Activated gamma-delta T cell treated with Interleukin-2 at 50 U/mL for 16 hours (primary cell): ENCODE measurements at regions not wholly inside any gene's neighbourhood (a gene's known extent, or its start where the extent isn't known, plus 50 kb on each side); places are given as distances from the start of the nearest gene placed in this dataset.
"Not testable (repeated sequence)": the region's sequence is repeated elsewhere in the genome, so short reads cannot be mapped to it uniquely, and the experiment has no call there.

Source experiments
- DNase-seq: peaks from one replicate; pipeline ENCODE4 v3.0.0-alpha.2; 2020

DNA sequence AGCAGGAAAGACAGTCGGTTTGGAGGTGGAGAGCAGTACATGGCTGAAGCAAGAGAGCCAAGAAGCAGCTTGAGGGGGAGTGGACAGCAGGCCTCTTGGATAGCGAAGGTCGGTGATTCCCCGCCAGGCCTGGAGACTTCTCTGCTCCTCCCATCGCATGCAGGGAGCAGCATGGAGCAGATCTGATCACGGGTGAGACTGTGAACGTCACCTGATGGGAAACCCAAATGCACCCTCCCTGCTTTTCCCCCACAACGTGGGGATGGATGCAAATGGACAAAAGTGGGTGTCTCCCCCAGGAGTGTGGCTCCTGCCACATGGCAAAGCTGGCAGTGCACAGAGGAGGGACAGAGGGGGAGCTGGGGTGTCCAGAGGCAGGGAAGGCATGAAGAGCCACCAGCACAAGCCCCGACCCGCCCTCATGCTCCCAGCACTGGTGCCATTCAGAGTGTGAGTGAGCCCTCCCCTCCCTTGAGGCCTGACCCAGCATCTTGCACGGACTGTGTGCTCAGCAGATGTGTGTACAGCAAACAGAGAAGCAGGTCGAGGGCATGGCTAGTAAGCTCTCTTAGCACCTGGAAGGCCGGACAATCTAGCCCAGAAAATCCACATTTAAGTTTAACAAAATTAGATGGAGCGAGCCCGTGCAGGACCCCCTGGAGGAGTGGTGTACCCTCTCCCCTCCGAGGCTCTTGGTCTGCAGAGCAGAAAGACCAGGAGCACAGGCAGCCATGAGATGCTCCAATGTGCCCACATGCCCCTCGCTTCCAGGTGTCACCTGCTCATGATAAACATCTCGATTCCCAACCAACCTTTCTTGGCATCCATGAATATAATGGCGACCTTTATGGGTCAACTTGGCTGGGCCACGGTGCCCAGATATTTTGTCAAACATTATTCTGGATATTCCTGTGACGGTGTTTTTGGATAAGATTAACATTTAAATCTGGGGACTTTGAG, 661.7 kb downstream of the TBC1D22A start:
- DNase-seq, result no peak

DNA sequence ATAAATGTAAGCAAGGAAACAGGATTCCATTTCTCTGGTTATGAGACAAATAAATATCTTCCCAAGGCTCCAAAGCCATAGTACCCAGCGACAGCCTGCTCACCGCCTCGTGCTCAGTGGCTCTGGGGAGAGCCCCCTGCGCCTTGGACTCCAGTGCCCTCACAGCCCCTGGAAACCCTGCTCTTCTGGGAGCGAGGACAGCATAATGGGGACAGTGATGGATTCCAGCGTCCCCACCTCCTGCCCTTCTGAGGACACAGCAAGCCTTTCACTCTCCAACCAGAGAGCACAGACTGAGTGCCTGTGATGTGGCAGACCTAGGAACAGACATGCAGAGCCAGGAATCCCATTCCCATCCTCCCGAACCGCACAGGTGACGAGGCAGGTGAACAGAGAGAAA, 660.8 kb downstream of the TBC1D22A start:
- DNase-seq, result no peak

DNA sequence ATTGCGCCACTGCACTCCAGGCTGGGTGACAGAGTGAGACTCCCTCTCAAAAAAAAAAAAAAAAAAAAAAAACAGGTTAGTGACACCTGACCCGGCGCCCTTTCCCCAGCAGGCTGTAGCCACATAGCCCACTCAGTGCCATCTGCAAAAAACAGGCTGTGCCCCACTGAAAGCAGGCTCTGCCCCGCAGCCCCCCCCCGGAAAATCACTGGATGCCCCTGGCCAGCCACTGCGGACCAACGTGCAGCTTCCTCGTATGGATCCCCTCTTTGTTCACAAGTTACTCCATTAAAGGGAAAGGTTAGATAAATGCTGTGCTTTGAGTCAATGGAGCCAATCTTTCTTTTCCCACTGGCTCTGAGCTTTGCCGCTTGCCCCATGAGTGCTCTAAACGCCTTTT, 660.3 kb downstream of the TBC1D22A start:
- DNase-seq, result no peak

DNA sequence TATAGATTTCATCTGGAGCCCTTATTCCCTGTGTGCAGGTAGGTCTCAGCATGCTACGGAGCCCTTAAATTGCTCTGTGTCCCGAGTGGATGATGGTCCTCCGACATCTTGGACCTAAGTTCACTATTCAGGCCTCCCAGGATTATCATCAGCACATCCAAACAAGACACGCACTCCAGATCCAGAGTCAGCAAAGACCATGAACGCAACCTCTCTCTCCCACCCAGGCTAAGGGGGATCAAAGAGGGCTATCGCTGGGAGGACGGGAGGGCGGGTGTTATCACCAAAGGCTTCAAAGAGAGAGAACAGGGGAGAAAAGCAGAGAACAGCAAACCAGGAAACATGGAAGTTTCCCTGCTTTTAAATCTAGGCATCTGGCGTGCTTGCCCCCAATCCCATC, 659.4 kb downstream of the TBC1D22A start:
- no peak for DNase-seq

DNA sequence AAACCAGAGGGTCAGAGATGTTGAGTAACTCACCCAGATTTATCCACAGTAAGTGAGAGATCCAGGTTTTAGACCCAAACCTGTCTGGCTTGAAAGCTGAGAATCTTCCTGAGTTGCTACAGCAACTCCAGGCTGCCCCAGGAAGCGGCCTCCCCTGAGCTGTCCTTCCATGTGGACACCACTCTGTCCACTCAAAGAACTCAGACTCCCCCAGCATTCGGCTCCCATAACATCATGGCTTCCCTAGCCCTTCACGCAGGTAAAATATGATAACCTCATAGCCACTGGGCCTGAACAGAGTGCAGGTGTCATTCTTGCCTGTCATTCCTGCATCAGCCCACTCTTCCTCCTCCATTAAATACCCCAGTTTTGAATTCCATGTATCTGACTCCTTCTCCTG, 657.8 kb downstream of the TBC1D22A start:
- no peak for DNase-seq

DNA sequence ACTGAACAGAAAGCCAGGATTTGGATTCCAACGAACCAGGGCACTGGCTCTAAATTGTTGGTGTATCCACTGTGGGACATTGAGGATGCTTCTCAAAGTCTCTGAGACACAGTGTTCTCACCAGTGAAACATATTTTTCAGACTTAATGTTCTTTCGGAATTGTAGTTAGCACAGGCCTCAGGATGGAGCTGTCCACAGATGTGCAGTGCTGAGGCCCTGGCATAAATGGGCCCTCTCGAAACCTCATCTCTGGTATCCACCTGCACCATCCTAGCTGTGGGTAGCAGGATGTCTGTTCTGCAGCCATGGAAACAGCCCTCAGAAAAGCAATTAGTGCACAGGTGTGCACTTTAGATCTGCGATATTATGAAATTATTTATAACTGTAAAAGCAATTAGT, 656.8 kb downstream of the TBC1D22A start:
- no peak for DNase-seq

DNA sequence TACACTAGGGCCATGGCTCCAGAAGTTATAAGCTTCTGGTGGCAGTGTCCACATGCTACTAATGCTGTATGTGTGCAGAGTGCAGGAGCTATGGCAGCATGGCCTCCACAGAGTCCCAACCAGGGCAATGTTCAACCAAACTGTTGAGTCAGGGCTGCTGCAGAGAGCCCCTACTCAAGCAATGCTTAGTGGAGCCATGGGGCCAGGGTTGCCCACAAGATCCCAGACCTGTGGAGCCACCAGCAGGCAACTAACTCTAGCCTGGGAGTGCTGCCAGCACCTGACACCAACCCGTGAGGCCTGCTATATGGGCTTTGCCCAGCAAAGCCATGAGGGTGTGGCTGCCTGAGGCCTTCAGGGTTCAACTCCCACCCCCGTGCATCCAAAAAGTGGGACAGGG, 655.2 kb downstream of the TBC1D22A start:
- DNase-seq, result no peak

DNA sequence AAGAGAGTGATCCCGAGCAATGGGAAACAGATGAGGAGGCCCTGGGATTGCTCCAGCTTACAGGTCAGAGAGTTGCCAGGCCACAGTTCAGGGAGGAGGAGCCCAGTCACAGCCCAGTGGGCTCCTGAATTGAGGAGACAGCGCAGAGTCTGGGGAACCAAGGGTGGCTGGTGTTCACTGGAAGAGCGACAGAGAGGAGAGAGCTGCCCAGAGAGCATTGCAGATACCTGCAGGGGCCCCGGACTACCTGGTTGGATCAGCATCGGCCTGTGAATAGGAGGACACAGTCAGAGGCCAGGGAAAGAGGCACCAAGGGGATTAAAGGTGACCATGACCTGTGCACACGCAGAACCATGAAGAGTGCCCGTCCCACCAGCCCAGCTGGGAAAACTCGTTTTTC, 648.6 kb downstream of the TBC1D22A start:
- no peak for DNase-seq

DNA sequence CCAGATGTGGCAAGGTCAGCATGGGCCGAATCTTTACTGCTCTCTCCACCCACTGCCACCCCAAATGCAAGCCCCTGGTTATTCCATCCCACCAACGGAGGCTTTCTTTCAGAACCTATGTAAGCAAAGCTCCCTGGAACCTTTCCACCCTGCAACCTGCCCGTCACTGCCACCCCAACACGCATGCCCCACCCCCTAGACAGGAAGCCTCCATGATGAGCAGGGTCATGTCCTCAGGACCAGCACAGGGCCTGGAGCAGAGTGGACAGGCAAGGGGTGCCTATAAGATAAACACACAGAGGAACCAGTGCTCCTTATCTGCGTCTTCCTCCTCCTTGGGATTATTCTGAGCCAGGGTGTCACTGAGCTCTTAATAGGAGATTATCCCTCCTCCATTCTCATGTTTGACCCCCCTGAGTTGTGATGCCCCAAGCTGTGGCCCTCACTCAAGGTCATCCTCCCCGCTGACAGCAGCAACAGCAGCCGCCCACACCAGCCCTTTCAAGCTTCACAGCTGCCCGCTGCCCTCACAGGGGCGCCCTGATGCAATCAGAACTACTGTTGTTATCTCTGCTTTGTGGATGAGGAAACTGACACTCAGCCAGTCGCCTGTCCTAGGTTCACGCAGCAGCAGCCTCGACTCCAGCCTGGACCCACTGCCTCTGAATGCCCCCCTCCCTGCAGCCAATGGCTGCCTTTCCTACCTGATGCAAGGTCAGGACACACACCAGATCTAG, 647.3 kb downstream of the TBC1D22A start:
- no peak for DNase-seq

DNA sequence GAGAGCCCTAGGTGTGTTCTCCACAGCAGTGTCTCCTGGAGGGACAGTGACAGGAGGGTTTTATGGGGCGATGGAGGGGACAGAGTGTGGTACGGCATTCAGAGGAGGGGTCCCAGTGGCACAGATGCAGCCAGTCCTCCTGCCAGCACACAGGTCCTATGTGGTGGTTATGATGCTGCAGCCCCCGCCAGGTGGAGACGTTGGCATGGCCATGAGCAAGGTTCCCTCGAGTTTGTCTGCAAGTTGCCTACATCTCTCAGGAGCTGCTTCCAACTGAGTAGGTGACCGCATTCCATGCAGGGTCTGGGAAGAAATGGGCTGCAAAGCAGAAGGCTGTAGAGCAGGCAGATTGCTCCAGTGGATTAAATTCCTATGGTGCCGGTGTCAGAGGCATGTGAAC, 646.0 kb downstream of the TBC1D22A start:
- DNase-seq, result no peak

DNA sequence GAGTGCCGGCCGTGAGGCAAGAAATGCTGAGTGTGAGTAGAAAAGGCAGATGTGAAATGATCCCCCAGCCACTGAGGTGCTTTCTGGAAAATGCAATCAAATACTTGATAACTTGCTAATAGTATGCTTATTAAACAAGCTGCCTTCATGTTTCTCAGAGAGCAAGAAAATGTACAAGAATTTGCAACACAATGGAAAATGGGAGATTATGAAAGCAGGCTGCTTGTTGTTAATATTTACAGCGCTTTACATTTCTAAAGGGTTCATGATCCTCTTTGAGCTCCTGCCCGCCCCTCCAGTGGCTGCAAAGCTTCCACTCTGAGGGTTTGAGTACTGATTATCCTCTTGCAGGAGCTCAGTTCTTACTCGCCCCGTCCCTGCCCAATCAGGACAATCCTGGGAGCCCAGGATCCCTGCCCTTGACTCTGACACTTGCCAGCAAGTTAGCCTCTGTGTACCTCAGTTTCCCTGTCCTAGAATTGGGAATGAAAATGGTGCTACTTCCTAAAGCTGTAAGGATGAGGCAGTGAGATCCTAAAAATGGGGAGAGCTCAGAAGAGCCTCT, 645.1 kb downstream of the TBC1D22A start:
- DNase-seq, result no peak

DNA sequence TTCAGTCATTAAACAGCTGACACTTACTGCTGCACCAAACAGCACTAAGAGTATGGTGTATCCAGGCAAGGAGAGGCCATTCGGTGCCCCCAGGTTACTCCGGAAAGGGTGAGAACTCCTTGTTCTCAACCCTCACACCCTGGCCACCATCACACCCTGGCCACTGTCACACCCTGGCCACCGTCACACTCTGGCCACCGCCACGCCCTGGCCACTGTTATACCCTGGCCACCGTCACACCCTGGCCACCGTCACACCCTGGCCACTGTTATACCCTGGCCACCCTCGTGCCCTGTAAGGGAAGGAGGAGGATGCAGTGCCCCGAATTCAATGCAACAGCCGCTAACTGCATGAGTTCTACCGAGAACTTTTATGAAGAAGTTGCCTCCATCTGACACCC, 644.4 kb downstream of the TBC1D22A start:
- DNase-seq, result no peak

DNA sequence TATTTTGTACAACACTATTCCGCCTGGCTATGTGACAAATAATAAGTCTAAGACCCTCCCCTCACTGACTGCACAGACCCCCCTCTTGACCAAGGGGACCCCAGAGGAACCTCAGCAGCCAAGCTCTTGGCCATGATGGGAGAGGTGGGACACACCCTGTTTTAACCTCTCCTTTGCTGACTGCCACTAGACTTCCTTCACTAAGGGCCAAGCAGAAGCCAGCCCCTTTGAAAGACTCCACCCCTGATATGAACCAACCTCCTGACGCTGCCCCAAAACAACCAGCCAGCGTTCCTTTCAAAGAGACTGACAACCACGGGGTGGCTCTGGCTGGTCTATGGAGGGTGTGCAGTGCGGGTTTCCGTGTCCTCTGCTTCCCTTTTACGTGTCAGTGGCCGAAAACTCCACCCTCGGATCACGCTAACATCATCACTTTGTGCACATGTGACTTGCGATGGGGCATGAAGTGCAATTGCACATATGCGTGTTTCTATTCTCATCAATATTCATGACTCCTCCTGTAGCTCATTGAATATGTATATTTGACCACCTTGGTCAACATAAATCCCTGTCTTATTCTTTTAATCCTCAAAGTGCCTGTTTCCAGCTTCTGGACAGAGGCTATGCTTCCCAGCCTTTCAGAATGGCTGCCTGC, 643.9 kb downstream of the TBC1D22A start:
- no peak for DNase-seq

DNA sequence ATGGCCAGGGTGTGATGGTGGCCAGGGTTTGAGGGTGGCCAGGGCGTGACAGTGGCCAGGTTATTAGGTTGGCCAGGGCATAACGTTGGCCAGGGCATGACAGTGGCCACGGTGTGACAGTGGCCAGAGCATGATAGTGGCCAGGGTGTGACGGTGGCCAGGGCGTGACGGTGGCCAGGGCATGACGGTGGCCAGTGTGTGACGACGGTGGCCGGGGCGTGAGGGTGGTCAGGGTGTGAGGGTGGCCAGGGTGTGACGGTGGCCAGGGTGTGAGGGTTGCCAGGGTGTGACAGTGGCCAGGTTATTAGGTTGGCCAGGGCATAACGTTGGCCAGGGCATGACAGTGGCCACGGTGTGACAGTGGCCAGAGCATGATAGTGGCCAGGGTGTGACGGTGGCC, 642.8 kb downstream of the TBC1D22A start:
- DNase-seq, result not testable (repeated sequence)

DNA sequence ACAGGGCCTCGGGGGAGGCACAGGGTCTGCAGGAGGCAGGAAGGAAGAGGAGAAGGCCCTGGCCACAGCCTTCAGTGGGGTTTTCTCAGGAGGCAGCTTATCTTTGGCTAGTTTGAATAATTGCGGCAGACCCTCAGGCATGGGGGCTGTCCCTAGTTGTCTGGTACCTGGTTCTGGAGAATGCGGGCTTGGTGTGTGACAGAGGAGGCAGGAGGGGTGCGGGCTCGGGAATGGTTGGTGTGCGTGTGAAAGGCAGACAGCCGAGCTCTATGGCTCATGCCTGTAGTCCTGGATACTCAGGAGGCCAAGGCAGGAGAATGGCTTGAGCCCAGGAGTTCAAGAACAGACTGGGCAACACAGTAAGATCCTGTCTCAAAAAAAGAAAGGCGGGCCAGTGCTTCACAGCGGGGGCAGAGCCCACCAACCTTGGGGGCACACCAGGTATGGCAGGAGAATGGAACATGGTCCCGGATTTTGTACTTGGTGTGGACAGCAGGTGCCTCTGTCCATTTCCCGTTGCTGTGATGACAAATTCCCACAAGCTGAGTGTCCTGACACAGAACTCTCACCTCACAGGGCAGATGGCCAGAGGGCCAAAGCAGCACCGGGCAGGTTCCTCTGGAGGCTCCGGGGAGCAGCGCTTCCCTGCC, 640.6 kb downstream of the TBC1D22A start:
- no peak for DNase-seq

DNA sequence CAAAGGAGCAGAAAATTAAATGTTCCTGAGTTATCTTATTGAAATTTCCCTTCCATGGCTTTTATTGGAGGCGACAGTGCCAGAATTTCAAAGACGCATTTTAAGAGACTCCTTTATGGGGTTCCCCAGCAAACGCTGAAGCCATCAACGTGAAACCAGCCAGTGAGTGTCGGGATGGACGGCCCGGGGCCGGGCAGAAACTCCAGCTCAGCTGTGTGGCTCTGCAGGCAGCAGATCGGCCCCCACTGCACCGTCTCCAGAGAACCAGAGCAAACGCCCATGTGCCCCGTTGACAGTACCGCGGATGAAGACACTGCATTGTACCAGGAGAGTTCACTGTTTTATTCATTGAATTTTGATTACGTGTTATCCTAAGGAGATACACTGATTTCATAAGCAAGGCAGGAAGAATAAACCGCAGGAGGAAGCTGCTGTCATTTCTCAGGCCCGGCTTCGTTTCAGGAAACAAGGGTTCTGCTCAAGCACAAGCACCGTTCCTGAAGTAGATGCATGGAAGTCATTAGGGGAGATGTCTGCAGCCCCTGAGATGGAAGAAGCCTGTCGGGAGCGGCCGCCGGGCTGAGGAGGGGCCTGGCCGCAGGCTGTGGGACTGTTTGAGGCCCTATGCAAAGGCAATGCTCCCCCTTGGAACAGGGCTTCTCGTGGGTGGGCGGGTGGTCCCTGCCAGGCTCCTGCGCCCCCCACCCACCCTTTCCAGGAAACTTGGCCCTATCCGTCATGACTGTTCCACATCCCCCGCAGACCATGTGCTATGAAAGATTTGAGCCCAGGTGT, 639.7 kb downstream of the TBC1D22A start:
- no peak for DNase-seq

DNA sequence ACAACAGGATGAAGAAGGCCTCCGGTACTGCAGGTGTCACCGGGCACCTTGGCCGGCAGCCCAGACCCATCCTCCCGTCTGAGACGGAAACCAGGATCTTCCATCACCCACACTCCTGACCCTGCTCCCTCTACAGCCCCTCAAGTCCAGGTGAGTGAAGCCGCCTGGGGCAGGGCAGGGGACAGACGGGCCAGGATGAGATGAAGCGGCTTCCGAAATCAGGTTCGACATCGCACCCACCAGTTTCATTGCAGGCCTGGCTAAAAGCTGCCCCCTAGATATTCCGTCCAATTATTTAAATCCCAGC, 639.1 kb downstream of the TBC1D22A start:
- no peak for DNase-seq

DNA sequence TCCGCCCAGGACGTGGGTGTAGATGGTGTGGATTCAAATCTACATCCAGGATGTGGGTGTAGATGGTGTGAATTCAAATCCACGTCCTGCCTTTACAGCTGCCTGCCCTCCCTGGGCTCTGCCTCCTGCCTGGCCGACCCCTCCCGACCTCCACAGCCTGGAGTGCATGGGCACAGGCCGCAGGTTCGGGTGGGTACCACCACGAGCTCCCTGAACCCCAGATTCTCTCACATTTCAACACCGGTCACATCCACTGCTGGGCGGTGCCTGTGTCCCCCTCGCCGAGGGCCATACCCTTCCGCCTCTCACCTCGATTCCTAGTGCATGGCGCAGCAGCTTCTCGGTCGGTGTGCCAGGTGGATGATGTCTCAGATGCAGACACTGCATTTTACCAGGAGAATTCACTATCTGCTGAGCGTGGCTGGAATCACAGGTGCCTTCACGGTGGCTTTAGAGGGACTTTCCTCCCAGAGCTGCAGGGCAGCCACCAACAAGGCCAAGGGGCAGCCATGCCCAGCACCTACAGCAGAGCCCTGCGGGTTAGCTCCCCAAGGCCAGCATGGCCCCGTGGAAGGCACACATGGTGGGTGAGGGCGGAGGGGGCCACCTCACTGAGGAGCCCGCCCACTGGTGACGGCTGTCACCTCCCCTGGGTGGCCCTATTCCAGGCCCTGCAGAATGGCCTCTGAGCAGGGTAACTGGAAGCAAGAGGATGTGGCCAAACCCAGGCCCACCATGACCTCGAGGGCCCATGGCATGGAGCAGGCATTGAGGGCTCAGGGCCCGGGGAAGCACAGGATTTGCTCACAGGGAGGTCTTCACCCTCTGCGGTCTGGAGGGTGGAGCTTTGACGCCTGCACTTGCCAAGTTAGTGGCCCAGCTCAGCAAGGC, 638.5 kb downstream of the TBC1D22A start:
- no peak for DNase-seq

DNA sequence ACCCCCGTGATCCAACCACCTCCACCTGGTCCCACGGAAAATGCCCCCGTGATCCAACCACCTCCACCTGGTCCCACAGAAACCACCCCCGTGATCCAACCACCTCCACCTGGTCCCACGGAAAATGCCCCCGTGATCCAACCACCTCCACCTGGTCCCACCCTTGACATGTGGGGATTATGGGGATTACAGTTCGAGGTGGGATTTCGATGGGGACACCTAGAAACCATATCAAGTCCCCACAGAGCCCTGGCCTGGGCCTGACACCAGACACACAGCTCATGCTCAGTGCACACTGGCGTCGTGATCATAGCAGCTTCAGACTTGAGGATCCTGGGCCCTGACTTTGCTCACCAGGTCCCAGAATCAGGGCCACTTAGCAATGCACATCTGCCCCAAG, 637.7 kb downstream of the TBC1D22A start:
- not testable (repeated sequence) for DNase-seq

DNA sequence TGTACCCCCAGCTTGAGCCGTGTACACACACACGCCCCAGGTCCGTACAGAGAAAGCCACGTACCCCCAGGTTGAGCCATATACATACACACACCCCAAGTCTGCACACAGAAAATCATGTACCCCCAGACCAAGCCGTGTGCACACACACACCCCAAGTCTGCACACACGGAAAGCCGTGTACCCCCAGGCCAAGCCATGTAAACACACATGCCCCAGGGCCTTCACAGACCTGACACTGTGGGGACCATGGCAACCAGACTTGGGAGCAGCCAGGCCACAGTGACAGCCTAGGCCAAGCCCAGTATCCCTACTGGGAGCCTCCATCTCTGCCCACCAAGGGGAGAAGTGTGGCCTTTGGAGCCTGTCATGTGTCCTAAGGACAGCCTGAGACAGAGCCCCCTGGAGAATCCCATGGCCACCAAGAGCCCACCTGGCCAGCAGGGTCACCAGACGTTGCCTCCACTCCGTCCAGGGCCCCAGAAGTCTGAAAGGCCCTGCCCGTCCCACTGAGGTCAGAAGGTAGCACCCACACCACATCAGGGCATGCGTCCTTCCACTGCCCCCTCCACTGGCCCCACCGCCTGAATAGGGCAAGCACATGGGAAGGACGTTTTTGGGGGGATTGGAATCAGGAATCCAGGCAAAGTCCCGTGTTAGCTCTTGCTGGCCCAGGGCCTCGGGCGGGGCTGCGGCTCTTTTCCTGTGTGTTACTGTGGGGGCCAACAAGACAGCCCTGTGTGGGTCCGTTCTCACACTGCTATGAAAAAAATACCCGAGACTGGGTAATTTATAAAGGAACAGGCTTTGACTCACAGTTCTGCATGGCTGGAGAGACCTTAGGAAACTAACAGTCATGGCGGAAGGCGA, 636.7 kb downstream of the TBC1D22A start:
- DNase-seq, result no peak
